OCI-LY7 (cell line): ENCODE measurements at regions not wholly inside any gene's neighbourhood (a gene's known extent, or its start where the extent isn't known, plus 50 kb on each side); places are given as distances from the start of the nearest gene placed in this dataset.

ENCODE experiments used
- CTCF ChIP-seq: fragments of 200-600 bp; sonication (generic); conservative IDR thresholded peaks from 2 replicates; pipeline ENCODE4 v1.5.1; 2014; ENCODE audit warnings: mild to moderate bottlenecking, antibody characterized with exemption, low read length, moderate library complexity, mixed read lengths
- EZH2phosphoT487 ChIP-seq: fragments of 200-600 bp; sonication (generic); IDR thresholded peaks from 2 replicates; pipeline ENCODE4 v1.6.1; 2018; ENCODE audit warnings: low read depth, borderline replicate concordance, mild to moderate bottlenecking, mixed run types, antibody characterized with exemption, low read length, moderate library complexity, mixed read lengths

- TF ChIP-seq CTCF (no peak), EZH2phosphoT487 (no peak)
Observed at GRCh38 chr14:98935921-98936320, 336.1 kb downstream of the BCL11B start.
